Liver (tissue), 7 donors: ENCODE measurements at regions not wholly inside any gene's neighbourhood (a gene's known extent, or its start where the extent isn't known, plus 50 kb on each side); places are given as distances from the start of the nearest gene placed in this dataset.

Experiments used
- DNase-seq: peaks from one replicate; pipeline ENCODE4 v3.0.0-alpha.2; 2017; ENCODE audit warnings: low spot score
- H3K27ac ChIP-seq, 2 donors: one replicate each; pipeline ENCODE4 v1.7.0; 2013; ENCODE audit warnings: inconsistent platforms in 2 of 2, low read length in 2 of 2, control low read depth in 1 of 2, low read depth in 1 of 2, mild to moderate bottlenecking in 1 of 2
- H3K27me3 ChIP-seq, 4 donors: one replicate each; pipeline versions ENCODE4 v1.6.1 to v1.7.0; 2013; ENCODE audit warnings: low read length in 3 of 4, inconsistent platforms in 1 of 4, mild to moderate bottlenecking in 1 of 4, moderate library complexity in 1 of 4; ENCODE audit not compliant: control insufficient read depth in 4 of 4, insufficient read depth in 4 of 4
- H3K36me3 ChIP-seq, 4 donors: one replicate each; pipeline versions ENCODE4 v1.6.1 to v1.7.0; 2013; ENCODE audit warnings: low read length in 3 of 4, mild to moderate bottlenecking in 3 of 4, low read depth in 1 of 4, moderate library complexity in 1 of 4; ENCODE audit not compliant: control insufficient read depth in 4 of 4, insufficient read depth in 3 of 4
- H3K4me1 ChIP-seq, 4 donors: one replicate each; pipeline versions ENCODE4 v1.6.1 to v1.7.0; 2013; ENCODE audit warnings: low read length in 3 of 4, mild to moderate bottlenecking in 3 of 4, moderate library complexity in 1 of 4; ENCODE audit not compliant: control insufficient read depth in 4 of 4, insufficient read depth in 4 of 4
- H3K4me3 ChIP-seq, 3 donors: one replicate each; pipeline versions ENCODE4 v1.6.1 to v1.7.0; 2013; ENCODE audit warnings: low read length in 3 of 3, control low read depth in 1 of 3, low read depth in 1 of 3, mild to moderate bottlenecking in 1 of 3
- H3K9ac ChIP-seq, 2 donors: one replicate each; pipeline ENCODE4 v1.7.0; 2013; ENCODE audit warnings: low read length in 2 of 2, mild to moderate bottlenecking in 2 of 2, moderate library complexity in 2 of 2, control low read depth in 1 of 2, low read depth in 1 of 2
- H3K9me3 ChIP-seq, 4 donors: one replicate each; pipeline versions ENCODE4 v1.6.1 to v1.7.0; 2013; ENCODE audit warnings: low read length in 3 of 4; ENCODE audit not compliant: control insufficient read depth in 4 of 4
- EGR1 ChIP-seq, 2 donors: IDR thresholded peaks; 2 replicates each; pipeline ENCODE4 v1.6.1; 2016 to 2018; ENCODE audit warnings: antibody characterized with exemption in 2 of 2, low read depth in 2 of 2
- FOXA1 ChIP-seq: IDR thresholded peaks from 2 replicates; pipeline ENCODE4 v1.6.1; 2016; ENCODE audit warnings: antibody characterized with exemption
- FOXA2 ChIP-seq: IDR thresholded peaks from 2 replicates; pipeline ENCODE4 v1.6.1; 2016; ENCODE audit warnings: antibody characterized with exemption
- HNF4A ChIP-seq, 2 donors: conservative IDR thresholded peaks; 2 replicates each; pipeline ENCODE4 v1.6.1; 2016; ENCODE audit warnings: antibody characterized with exemption in 2 of 2, mild to moderate bottlenecking in 2 of 2
- HNF4G ChIP-seq: IDR thresholded peaks from 2 replicates; pipeline ENCODE4 v1.6.1; 2016; ENCODE audit warnings: antibody characterized with exemption
- NR2F2 ChIP-seq: IDR thresholded peaks from 2 replicates; pipeline ENCODE4 v1.6.1; 2016; ENCODE audit warnings: antibody characterized with exemption
- RAD21 ChIP-seq, 2 donors: IDR thresholded peaks; 2 replicates each; pipeline ENCODE4 v1.6.1; 2016; ENCODE audit warnings: antibody characterized with exemption in 2 of 2, mild to moderate bottlenecking in 2 of 2
- RXRA ChIP-seq, 2 donors: IDR thresholded peaks; 2 replicates each; pipeline ENCODE4 v1.6.1; 2017 to 2018; ENCODE audit warnings: antibody characterized with exemption in 2 of 2, mild to moderate bottlenecking in 1 of 2
- SP1 ChIP-seq: IDR thresholded peaks from 2 replicates; pipeline ENCODE4 v1.6.1; 2018; ENCODE audit warnings: antibody characterized with exemption, mild to moderate bottlenecking
- TAF1 ChIP-seq: conservative IDR thresholded peaks from 2 replicates; pipeline ENCODE4 v1.6.1; 2016; ENCODE audit warnings: antibody characterized with exemption, mild to moderate bottlenecking
- YY1 ChIP-seq: IDR thresholded peaks from 2 replicates; pipeline ENCODE4 v1.6.1; 2016; ENCODE audit warnings: antibody characterized with exemption, mild to moderate bottlenecking
- TF ChIP-seq, protein P1 (sequence below): fragments of 150-350 bp; IDR thresholded peaks from 2 replicates; pipeline ENCODE4 v1.5.1; 2017; ENCODE audit warnings: improper control_type of control experiment, low read depth, low read length; ENCODE audit not compliant: missing input control
- TF ChIP-seq, protein P2 (sequence below): IDR thresholded peaks from 2 replicates; pipeline ENCODE4 v1.6.1; 2016; ENCODE audit warnings: antibody characterized with exemption
- TF ChIP-seq, protein P3 (sequence below): IDR thresholded peaks from 2 replicates; pipeline ENCODE4 v1.6.1; 2016; ENCODE audit warnings: antibody characterized with exemption
- TF ChIP-seq, protein P4 (sequence below): IDR thresholded peaks from 2 replicates; pipeline ENCODE4 v1.6.1; 2016; ENCODE audit warnings: antibody characterized with exemption, mild to moderate bottlenecking
- TF ChIP-seq, protein P5 (sequence below): IDR thresholded peaks from 2 replicates; pipeline ENCODE4 v1.6.1; 2016; ENCODE audit warnings: antibody characterized with exemption
- donor health status: healthy.
- donor health status: healthy.
- donor health status: healthy.
- donor health status: healthy.

DNA sequence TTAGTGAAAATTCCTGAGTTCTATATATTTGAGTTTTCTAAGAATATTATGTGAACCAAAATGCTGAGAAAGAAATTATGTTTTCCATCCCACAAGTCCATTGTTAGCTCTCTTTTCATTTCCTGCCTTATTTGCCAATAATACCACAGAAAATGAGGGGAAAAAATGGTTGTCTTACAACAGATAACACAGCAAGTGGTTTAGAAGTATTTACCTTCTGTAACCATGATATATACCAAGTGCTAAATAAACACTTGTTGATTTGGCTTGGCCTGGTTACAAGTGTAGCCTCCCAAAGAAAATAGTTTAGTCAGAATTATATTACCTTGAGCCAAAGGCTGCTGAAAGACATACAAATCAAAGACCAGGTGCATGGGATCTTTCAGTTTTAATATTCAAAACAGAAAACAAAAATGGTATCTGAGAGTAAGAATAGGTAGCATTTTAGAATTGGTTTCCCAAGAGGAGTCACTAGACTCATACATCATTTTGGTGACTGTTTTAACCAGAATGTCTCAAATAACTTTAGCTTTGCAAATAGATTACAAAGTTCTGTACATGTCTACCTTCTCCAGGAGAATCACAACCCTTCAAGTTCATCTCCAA, 439.8 kb upstream of the DYNLRB2 start:
- Histone ChIP-seq H3K27me3 (no peaks in the 10 kb centered on the region), H3K36me3 (no peaks in the 10 kb centered on the region), H3K4me1 (no peaks in the 10 kb centered on the region), H3K4me3 (no peak overlapping the region), H3K9ac (no peak overlapping the region), H3K27ac (no peak overlapping the region), H3K9me3 (peaks cover 0 to 10% (median 3%) of the 10 kb centered on the region in 4 donors)
- DNase-seq, result no peak
- TF ChIP-seq, protein P1, sequence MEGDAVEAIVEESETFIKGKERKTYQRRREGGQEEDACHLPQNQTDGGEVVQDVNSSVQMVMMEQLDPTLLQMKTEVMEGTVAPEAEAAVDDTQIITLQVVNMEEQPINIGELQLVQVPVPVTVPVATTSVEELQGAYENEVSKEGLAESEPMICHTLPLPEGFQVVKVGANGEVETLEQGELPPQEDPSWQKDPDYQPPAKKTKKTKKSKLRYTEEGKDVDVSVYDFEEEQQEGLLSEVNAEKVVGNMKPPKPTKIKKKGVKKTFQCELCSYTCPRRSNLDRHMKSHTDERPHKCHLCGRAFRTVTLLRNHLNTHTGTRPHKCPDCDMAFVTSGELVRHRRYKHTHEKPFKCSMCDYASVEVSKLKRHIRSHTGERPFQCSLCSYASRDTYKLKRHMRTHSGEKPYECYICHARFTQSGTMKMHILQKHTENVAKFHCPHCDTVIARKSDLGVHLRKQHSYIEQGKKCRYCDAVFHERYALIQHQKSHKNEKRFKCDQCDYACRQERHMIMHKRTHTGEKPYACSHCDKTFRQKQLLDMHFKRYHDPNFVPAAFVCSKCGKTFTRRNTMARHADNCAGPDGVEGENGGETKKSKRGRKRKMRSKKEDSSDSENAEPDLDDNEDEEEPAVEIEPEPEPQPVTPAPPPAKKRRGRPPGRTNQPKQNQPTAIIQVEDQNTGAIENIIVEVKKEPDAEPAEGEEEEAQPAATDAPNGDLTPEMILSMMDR, result no peak
- TF ChIP-seq FOXA2 (no peak), RXRA (IDR thresholded peaks at IDR 0.05) (no peak), RAD21 (IDR thresholded peaks at IDR 0.05) (no peak), YY1 (no peak), FOXA1 (no peak), SP1 (no peak), TAF1 (no peak), HNF4A (conservative IDR thresholded peaks at IDR 0.05) (no peak), EGR1 (IDR thresholded peaks at IDR 0.05; ENCODE audit: low read depth in 2 of 2) (no peak), NR2F2 (no peak), HNF4G (no peak)
- TF ChIP-seq, protein P2, sequence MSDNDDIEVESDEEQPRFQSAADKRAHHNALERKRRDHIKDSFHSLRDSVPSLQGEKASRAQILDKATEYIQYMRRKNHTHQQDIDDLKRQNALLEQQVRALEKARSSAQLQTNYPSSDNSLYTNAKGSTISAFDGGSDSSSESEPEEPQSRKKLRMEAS, result no peak
- TF ChIP-seq, protein P3, sequence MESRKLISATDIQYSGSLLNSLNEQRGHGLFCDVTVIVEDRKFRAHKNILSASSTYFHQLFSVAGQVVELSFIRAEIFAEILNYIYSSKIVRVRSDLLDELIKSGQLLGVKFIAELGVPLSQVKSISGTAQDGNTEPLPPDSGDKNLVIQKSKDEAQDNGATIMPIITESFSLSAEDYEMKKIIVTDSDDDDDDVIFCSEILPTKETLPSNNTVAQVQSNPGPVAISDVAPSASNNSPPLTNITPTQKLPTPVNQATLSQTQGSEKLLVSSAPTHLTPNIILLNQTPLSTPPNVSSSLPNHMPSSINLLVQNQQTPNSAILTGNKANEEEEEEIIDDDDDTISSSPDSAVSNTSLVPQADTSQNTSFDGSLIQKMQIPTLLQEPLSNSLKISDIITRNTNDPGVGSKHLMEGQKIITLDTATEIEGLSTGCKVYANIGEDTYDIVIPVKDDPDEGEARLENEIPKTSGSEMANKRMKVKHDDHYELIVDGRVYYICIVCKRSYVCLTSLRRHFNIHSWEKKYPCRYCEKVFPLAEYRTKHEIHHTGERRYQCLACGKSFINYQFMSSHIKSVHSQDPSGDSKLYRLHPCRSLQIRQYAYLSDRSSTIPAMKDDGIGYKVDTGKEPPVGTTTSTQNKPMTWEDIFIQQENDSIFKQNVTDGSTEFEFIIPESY, result no peak
- TF ChIP-seq, protein P4, sequence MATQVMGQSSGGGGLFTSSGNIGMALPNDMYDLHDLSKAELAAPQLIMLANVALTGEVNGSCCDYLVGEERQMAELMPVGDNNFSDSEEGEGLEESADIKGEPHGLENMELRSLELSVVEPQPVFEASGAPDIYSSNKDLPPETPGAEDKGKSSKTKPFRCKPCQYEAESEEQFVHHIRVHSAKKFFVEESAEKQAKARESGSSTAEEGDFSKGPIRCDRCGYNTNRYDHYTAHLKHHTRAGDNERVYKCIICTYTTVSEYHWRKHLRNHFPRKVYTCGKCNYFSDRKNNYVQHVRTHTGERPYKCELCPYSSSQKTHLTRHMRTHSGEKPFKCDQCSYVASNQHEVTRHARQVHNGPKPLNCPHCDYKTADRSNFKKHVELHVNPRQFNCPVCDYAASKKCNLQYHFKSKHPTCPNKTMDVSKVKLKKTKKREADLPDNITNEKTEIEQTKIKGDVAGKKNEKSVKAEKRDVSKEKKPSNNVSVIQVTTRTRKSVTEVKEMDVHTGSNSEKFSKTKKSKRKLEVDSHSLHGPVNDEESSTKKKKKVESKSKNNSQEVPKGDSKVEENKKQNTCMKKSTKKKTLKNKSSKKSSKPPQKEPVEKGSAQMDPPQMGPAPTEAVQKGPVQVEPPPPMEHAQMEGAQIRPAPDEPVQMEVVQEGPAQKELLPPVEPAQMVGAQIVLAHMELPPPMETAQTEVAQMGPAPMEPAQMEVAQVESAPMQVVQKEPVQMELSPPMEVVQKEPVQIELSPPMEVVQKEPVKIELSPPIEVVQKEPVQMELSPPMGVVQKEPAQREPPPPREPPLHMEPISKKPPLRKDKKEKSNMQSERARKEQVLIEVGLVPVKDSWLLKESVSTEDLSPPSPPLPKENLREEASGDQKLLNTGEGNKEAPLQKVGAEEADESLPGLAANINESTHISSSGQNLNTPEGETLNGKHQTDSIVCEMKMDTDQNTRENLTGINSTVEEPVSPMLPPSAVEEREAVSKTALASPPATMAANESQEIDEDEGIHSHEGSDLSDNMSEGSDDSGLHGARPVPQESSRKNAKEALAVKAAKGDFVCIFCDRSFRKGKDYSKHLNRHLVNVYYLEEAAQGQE, result no peak
- TF ChIP-seq, protein P5, sequence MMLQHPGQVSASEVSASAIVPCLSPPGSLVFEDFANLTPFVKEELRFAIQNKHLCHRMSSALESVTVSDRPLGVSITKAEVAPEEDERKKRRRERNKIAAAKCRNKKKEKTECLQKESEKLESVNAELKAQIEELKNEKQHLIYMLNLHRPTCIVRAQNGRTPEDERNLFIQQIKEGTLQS, result no peak

DNA sequence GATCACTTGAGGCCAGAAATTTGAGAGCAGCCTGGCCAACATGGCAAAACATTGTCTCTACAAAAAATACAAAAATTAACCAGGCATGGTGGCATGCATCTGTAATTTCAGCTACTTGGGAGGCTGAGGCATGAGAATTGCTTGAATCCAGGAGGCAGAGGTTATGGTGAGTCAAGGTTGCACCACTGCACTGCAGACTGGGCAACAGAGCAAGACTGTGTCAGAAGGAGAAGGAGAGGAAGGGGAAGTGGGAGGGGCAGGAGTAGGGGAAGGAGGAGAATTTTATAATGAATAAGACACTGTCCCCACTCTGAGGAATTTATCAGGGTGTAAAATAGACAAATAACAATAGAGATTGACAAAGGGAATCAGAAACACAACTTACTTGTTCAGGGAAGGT, 440.6 kb upstream of the DYNLRB2 start:
- no peaks in the 10 kb centered on the region for H3K27me3 ChIP-seq
- no peak overlapping the region for H3K4me3 ChIP-seq
- H3K9ac ChIP-seq, result no peak overlapping the region
- DNase-seq, result no peak
- H3K4me1 ChIP-seq, result no peaks in the 10 kb centered on the region
- no peak overlapping the region for H3K27ac ChIP-seq
- H3K9me3 ChIP-seq, result peaks cover 0 to 10% (median 3%) of the 10 kb centered on the region in 4 donors
- no peaks in the 10 kb centered on the region for H3K36me3 ChIP-seq
- TF ChIP-seq, protein P5, result no peak
- TF ChIP-seq, protein P1, result no peak
- TF ChIP-seq SP1 (no peak), FOXA2 (no peak), RXRA (IDR thresholded peaks at IDR 0.05) (no peak), FOXA1 (no peak), EGR1 (IDR thresholded peaks at IDR 0.05; ENCODE audit: low read depth in 2 of 2) (no peak), YY1 (no peak), TAF1 (no peak)
- TF ChIP-seq, protein P2, result no peak
- TF ChIP-seq, protein P4, result no peak
